ENCODE measurements at regions not wholly inside any gene's neighbourhood (a gene's known extent, or its start where the extent isn't known, plus 50 kb on each side); places are given as distances from the start of the nearest gene placed in this dataset.

DNA sequence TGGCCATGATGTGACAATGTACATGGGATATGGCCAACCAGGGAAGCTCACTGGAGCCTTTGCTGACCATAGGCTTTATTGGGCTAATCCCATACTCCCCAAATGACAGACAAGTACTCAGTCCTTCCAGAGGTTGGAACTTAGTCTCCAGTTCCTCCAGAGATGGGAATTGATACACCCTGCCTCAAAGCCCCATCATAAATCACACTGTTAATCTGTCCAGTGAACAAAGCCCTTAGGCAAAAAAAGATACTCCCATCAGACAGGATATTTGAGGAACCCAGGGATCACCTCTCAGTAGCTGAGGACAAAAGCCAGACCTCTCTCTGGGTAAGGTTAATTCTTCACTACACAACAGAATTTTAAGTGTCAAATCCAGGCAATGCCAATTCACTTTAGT, 247.5 kb upstream of the CDH20 start:
- intact Hi-C loops (cut with DNase I, micrococcal nuclease): no loop called here
- DNase-seq (no peak), ATAC-seq (no peak)
- Histone ChIP-seq H3K4me1 (ENCODE audit: low read depth) (no peaks in the 10 kb centered on the region), H3K4me3 (no peak overlapping the region), H3K36me3 (ENCODE audit: low read depth) (no peaks in the 10 kb centered on the region), H3K9me3 (no peaks in the 10 kb centered on the region)
- TF ChIP-seq CTCF (IDR thresholded peaks at IDR 0.05): no peak

GRCh38 chr18:61086657-61087056, 246.6 kb upstream of the CDH20 start:
- H3K36me3 ChIP-seq (ENCODE audit: low read depth): no peaks in the 10 kb centered on the region
- intact Hi-C loops (cut with DNase I, micrococcal nuclease): no loop called here
- no peak for DNase-seq
- no peak for TF ChIP-seq CTCF (IDR thresholded peaks at IDR 0.05)
- H3K4me1 ChIP-seq (ENCODE audit: low read depth): no peaks in the 10 kb centered on the region
- no peak overlapping the region for H3K4me3 ChIP-seq
- no peaks in the 10 kb centered on the region for H3K9me3 ChIP-seq
- ATAC-seq: no peak

- H3K9me3 ChIP-seq: no peaks in the 10 kb centered on the region
- no peak for TF ChIP-seq CTCF (IDR thresholded peaks at IDR 0.05)
- intact Hi-C loops (cut with DNase I, micrococcal nuclease): no loop called here
- H3K4me3 ChIP-seq: no peak overlapping the region
- H3K36me3 ChIP-seq (ENCODE audit: low read depth): no peaks in the 10 kb centered on the region
- ATAC-seq (no peak), DNase-seq (no peak)
- H3K4me1 ChIP-seq (ENCODE audit: low read depth): no peaks in the 10 kb centered on the region
These were observed 241.9 kb upstream of the CDH20 start for GRCh38 chr18:61091379-61091778.

GRCh38 chr18:61093965-61094364, 239.3 kb upstream of the CDH20 start:
- no peak for ATAC-seq
- intact Hi-C loops (cut with DNase I, micrococcal nuclease): no loop called here
- Histone ChIP-seq H3K36me3 (ENCODE audit: low read depth) (no peaks in the 10 kb centered on the region), H3K9me3 (no peaks in the 10 kb centered on the region), H3K4me1 (ENCODE audit: low read depth) (no peaks in the 10 kb centered on the region), H3K4me3 (no peak overlapping the region)
- no peak for DNase-seq
- no peak for TF ChIP-seq CTCF (IDR thresholded peaks at IDR 0.05)

GRCh38 chr18:61096226-61096625, 237.0 kb upstream of the CDH20 start:
- Histone ChIP-seq H3K9me3 (no peaks in the 10 kb centered on the region), H3K4me3 (no peak overlapping the region), H3K4me1 (ENCODE audit: low read depth) (no peaks in the 10 kb centered on the region), H3K36me3 (ENCODE audit: low read depth) (no peaks in the 10 kb centered on the region)
- no peak for TF ChIP-seq CTCF (IDR thresholded peaks at IDR 0.05)
- no peak for DNase-seq
- intact Hi-C loops (cut with DNase I, micrococcal nuclease): no loop called here
- ATAC-seq: no peak

GRCh38 chr18:61107113-61107512, 226.1 kb upstream of the CDH20 start:
- Histone ChIP-seq H3K4me1 (ENCODE audit: low read depth) (no peaks in the 10 kb centered on the region), H3K9me3 (no peaks in the 10 kb centered on the region), H3K4me3 (no peak overlapping the region), H3K36me3 (ENCODE audit: low read depth) (no peaks in the 10 kb centered on the region)
- no peak for TF ChIP-seq CTCF (IDR thresholded peaks at IDR 0.05)
- DNase-seq (no peak), ATAC-seq (no peak)
- intact Hi-C loops (cut with DNase I, micrococcal nuclease): no loop called here

All from mucosa of descending colon (tissue), 3 donors.